ENCODE measurements at regions not wholly inside any gene's neighbourhood (a gene's known extent, or its start where the extent isn't known, plus 50 kb on each side); places are given as distances from the start of the nearest gene placed in this dataset. TPM values are rescaled to one million over a fixed set of nuclear protein-coding genes. Genes with fewer than 3 reads are reported as not detected.
A peak's percentile ranks its signal among the peaks of the same experiment; 100 is the strongest.
"Not testable (repeated sequence)": the region's sequence is repeated elsewhere in the genome, so short reads cannot be mapped to it uniquely, and the experiment has no call there.

DNA sequence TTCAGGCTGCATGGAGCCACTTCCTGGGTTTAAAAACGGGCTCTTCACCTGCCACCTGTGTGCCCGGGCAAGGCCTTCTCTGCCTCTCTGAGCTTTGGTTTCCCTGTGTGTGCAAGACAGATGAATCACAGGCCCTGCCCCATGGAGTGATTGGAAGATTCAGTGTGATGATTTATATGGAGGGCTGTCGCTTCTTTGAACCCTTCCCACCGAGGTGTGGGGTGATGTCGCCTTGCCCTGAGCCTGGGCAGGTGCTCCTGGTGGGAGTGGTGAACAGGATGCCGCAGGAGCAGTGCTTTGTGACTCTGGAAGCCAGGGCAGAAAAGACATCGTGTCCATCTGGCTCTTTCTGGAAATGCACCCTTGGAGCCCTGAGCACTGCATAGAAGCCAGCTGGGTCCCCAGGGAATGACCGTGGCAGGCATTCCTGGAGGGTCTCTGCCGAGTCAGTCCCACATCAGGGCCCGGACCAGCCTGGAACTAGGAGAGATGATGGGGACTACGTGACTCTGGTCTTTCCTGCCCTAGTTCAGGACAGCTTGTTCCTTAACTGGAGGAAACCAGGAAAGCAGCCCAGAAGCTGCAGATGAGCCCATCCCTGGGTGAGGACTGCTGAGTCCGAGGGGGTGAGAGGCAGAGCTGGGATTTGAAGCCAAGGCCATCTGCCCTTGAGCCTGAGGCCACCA, 56.1 kb upstream of the METTL9 start:
- H3K27me3 Mint-ChIP-seq, H3K4me3 Mint-ChIP-seq, POLR2A ChIA-PET, H3K36me3 Mint-ChIP-seq, ATAC-seq, H3K9me3 Mint-ChIP-seq: not testable (repeated sequence)
- peak in 1 of 10 donors; percentile 59 for DNase-seq
- Mint-ChIP-seq H3K4me1 (peaks cover 9 to 24% (median 20%) of the 10 kb centered on the region in 4 donors), H3K27ac (peak overlapping the region in 3 of 10 donors; percentile 16 to 46 (median 31))

- DNase-seq, H3K9me3 Mint-ChIP-seq: not testable (repeated sequence)
These were observed 53.6 kb upstream of the METTL9 start for GRCh38 chr16:21545664-21546326.

GRCh38 chr16:21549396-21549795, 50.0 kb upstream of the METTL9 start:
- H3K9me3 Mint-ChIP-seq, POLR2A ChIA-PET, H3K4me1 Mint-ChIP-seq, H3K27me3 Mint-ChIP-seq, H3K36me3 Mint-ChIP-seq, H3K4me3 Mint-ChIP-seq, ATAC-seq, H3K27ac Mint-ChIP-seq: not testable (repeated sequence)
- peak in 1 of 10 donors; percentile 51 for DNase-seq

More at GRCh38 chr16:21545664-21546326, 53.6 kb upstream of the METTL9 start:
- H3K4me3 Mint-ChIP-seq, POLR2A ChIA-PET, ATAC-seq, H3K36me3 Mint-ChIP-seq, H3K27me3 Mint-ChIP-seq: not testable (repeated sequence)
- H3K27ac Mint-ChIP-seq: peak overlapping the region in 1 of 10 donors; percentile 70
- peaks cover 8 to 21% (median 16%) of the 10 kb centered on the region in 4 donors for H3K4me1 Mint-ChIP-seq

Small RNA genes in the stretch of these regions (microRNA-seq; reads per million reads assigned to microRNA genes)
- not detected for gene MIR3680-1 (ENCODE audit: borderline microRNAs expressed)

All from naive thymus-derived CD8-positive, alpha-beta T cell (primary cell).